ENCODE measurements at regions not wholly inside any gene's neighbourhood (a gene's known extent, or its start where the extent isn't known, plus 50 kb on each side); places are given as distances from the start of the nearest gene placed in this dataset.

- no peak overlapping the region for H3K27ac ChIP-seq
- H3K4me1 ChIP-seq: peaks cover 0 to 6% (median 0%) of the 10 kb centered on the region in 4 donors
- H3K36me3 ChIP-seq: no peaks in the 10 kb centered on the region
- no peak for TF ChIP-seq POLR2A (IDR thresholded peaks at IDR 0.05)
- TF ChIP-seq POLR2AphosphoS5 (IDR thresholded peaks at IDR 0.05): no peak
- no peak for TF ChIP-seq CTCF (IDR thresholded peaks at IDR 0.05)
- TF ChIP-seq EP300 (IDR thresholded peaks at IDR 0.05): no peak
- WGBS, 2 donors: 53 to 75% methylated on average over 6 of the region's 6 CpGs
- no peak overlapping the region for H3K4me3 ChIP-seq
- intact Hi-C loops (cut with DNase I): no loop called here
- no peaks in the 10 kb centered on the region for H3K27me3 ChIP-seq
- DNase-seq: no peak
- no peaks in the 10 kb centered on the region for H3K9me3 ChIP-seq
These were observed 142.3 kb upstream of the TMCC3 start for GRCh38 chr12:94792693-94793092.

- intact Hi-C loops (cut with DNase I): no loop called here
- H3K4me3 ChIP-seq: no peak overlapping the region
- H3K9me3 ChIP-seq: no peaks in the 10 kb centered on the region
- TF ChIP-seq POLR2AphosphoS5 (IDR thresholded peaks at IDR 0.05) (no peak), EP300 (IDR thresholded peaks at IDR 0.05) (no peak), CTCF (IDR thresholded peaks at IDR 0.05) (no peak), POLR2A (IDR thresholded peaks at IDR 0.05) (no peak)
- H3K4me1 ChIP-seq: peaks cover 0 to 6% (median 0%) of the 10 kb centered on the region in 4 donors
- H3K27ac ChIP-seq: no peak overlapping the region
- H3K27me3 ChIP-seq: no peaks in the 10 kb centered on the region
- WGBS, 2 donors: 90 to 95% methylated on average over 16 of the region's 16 CpGs
- H3K36me3 ChIP-seq: no peaks in the 10 kb centered on the region
- no peak for DNase-seq
These were observed 141.6 kb upstream of the TMCC3 start for GRCh38 chr12:94791933-94792332.

- H3K27ac ChIP-seq: no peak overlapping the region
- H3K4me1 ChIP-seq: peaks cover 0 to 6% (median 0%) of the 10 kb centered on the region in 4 donors
- H3K36me3 ChIP-seq: no peaks in the 10 kb centered on the region
- no peaks in the 10 kb centered on the region for H3K9me3 ChIP-seq
- intact Hi-C loops (cut with DNase I): no loop called here
- 46 to 82% methylated on average over 3 of the region's 3 CpGs for WGBS, 2 donors
- H3K4me3 ChIP-seq: no peak overlapping the region
- no peaks in the 10 kb centered on the region for H3K27me3 ChIP-seq
- no peak for DNase-seq
- no peak for TF ChIP-seq POLR2A (IDR thresholded peaks at IDR 0.05)
- TF ChIP-seq EP300 (IDR thresholded peaks at IDR 0.05): no peak
- TF ChIP-seq POLR2AphosphoS5 (IDR thresholded peaks at IDR 0.05): no peak
These were observed 140.5 kb upstream of the TMCC3 start for GRCh38 chr12:94790825-94791224.

- no peak for TF ChIP-seq POLR2A (IDR thresholded peaks at IDR 0.05)
- TF ChIP-seq POLR2AphosphoS5 (IDR thresholded peaks at IDR 0.05): no peak
- TF ChIP-seq CTCF (IDR thresholded peaks at IDR 0.05): no peak
- no peak for TF ChIP-seq EP300 (IDR thresholded peaks at IDR 0.05)
- Histone ChIP-seq H3K9me3 (no peaks in the 10 kb centered on the region), H3K27ac (no peak overlapping the region), H3K27me3 (no peaks in the 10 kb centered on the region), H3K36me3 (no peaks in the 10 kb centered on the region), H3K4me1 (peaks cover 0 to 6% (median 0%) of the 10 kb centered on the region in 4 donors), H3K4me3 (no peak overlapping the region)
- no peak for DNase-seq
- intact Hi-C loops (cut with DNase I): no loop called here
- 58 to 84% methylated on average over 3 of the region's 3 CpGs for WGBS, 2 donors
These were observed 140.0 kb upstream of the TMCC3 start for GRCh38 chr12:94790370-94790769.

GRCh38 chr12:94789510-94790225 lies 139.3 kb upstream of the TMCC3 start:
- Histone ChIP-seq H3K4me1 (peaks cover 0 to 6% (median 0%) of the 10 kb centered on the region in 4 donors), H3K27me3 (no peaks in the 10 kb centered on the region), H3K36me3 (no peaks in the 10 kb centered on the region), H3K27ac (no peak overlapping the region), H3K9me3 (no peaks in the 10 kb centered on the region), H3K4me3 (no peak overlapping the region)
- 70 to 73% methylated on average over 3 of the region's 3 CpGs for WGBS, 2 donors
- no peak for DNase-seq
- no peak for TF ChIP-seq CTCF (IDR thresholded peaks at IDR 0.05)
- TF ChIP-seq POLR2A (IDR thresholded peaks at IDR 0.05): no peak
- no peak for TF ChIP-seq POLR2AphosphoS5 (IDR thresholded peaks at IDR 0.05)
- no peak for TF ChIP-seq EP300 (IDR thresholded peaks at IDR 0.05)
- intact Hi-C loops (cut with DNase I): no loop called here
